Kidney glomerular epithelial cell (primary cell): ENCODE measurements at regions not wholly inside any gene's neighbourhood (a gene's known extent, or its start where the extent isn't known, plus 50 kb on each side); places are given as distances from the start of the nearest gene placed in this dataset.
"Not testable (repeated sequence)": the region's sequence is repeated elsewhere in the genome, so short reads cannot be mapped to it uniquely, and the experiment has no call there.

Experiments used
- DNase-seq: peaks from one replicate; lab custom pipeline; 2025; lab: John Stamatoyannopoulos, UW

DNA sequence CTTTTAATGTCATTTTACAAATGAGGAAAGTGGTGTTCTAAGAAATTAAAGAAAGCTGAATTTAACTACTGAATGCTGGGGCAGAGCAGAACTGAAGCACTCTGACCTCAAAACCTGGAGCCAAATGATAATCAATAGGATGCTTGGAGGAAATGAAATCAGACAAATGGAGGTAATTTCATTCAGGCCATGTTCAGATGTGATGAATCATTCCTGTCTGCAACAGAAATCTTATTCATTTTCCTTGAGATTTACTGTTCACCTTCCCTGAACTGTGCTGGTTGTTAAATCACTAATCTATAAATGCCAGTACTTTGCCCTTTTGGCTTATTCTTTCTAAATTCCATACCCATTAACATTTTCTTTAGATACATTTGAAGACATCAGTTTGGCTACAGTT, 85.6 kb upstream of the SNX7 start:
- DNase-seq = no peak

DNA sequence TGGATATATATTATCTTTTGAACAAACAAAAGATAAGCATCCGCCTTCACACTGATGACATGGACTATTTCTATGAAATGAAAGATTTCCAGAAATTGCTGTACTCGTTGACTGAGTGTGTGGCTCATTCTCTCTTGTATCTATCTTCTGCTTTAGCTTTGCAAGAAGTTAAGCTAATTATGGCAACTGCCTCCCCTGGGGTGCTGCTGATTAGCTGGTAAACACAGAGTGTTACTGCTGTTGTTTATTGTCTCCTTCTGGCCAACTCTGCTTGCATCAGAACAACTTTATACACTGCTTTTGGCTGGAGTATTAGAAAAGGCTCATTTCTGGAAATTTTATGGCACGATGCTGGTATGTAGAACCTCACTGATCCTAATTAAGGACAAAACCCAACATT, 95.6 kb upstream of the SNX7 start:
- no peak for DNase-seq

DNA sequence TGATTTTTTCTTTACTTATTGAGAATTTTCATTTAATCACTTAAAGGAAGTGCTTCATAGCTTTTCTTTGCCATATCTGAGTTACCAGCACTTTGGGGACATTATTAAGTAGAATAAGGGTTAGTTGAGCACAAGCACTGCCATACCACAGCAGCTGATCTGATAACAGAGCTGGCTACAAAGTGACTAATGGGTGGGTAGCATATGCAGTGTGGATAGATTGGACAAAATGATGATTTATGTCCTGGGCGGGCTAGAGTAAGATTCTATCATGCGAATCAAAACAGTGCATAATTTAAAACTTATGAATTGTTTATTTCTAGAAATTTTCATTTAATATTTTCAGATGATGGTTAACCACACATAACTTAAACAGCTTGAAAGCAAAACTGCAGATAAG, 102.2 kb upstream of the SNX7 start:
- no peak for DNase-seq

DNA sequence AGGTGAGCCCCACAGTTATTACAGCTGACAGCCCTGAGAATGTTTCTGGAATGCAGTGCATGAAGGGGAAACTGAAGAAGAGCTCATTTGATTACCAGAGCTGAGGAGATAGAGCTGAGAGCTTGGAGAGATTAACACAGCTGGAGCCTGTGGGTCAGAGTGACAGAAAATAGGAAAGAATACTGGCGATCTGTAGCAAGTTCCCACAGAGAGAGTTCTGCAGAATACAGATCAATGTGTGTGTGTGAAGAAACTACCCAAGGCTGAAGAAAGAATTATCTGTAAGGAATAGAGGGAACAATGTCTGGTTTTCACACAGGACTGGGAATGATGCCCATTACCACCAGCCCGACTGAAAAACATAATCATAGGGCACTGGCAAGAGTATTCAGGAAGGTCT, 103.6 kb upstream of the SNX7 start:
- no peak for DNase-seq

DNA sequence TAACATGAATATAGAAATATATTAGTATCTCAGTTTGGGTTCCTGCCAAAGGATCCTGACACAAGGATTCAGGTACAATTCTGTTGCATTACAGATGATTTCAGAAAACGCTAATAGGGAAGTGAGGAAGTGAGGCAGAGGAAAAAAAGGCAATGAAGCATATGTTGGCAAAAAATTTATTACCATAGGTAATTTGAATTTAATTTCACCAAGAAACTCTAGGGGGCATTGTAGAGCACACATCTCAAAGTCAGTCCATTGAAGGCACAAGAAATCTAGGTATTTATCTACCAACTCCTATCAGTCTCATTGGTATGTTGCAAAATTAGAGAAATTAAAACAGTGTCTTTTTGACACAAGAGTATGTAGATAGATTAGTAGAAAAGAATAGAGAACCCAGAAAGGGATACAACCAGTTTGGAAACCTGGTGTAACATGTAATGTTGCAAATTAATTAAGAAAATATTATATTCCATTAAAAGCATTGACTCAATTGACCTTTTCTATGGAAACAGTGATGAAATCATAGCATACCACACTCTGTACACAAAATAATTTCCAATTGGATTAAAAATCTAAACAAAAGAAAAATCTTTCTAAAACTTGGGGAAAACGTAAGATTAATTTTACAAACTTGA, 104.9 kb upstream of the SNX7 start:
- peak; percentile 47 for DNase-seq

DNA sequence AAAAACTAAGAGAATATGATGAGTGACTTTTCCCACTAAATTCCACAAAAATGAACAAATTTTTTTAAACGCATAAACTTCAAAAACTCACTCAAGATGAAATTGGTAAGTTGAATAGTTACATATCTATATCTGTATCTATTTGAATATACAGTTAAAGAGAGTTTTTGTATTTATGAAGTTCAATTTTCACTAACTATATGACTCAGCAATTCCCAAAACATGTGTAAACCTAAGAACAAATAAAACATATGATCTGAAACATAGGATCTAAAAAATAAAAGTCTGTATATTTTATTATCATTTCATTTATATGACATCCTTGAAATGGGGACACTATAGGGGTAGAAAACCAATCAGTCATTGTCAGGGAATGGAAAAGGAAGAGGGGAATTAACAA, 105.7 kb upstream of the SNX7 start:
- DNase-seq = no peak

DNA sequence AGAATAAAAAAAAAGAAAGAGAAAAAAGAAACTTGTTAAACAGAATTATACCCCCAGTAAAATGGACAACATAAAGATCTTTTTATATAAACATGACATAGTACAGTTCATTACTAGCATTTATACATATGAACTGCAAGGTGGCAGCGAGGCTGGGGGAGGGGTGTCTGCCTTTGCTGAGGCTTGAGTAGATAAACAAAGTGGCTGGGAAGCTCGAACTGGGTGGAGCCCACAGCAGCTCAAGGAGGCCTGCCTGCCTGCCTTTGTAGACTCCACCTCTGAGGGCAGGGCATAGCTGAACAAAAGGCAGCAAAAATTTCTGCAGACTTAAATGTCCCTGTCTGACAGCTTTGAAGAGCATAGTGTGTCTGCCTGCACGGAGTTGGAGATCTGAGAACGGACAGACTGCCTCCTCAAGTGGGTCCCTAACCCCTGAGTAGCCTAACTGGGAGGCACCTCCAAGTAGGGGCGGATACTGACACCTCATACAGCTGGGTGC, 108.9 kb upstream of the SNX7 start:
- not testable (repeated sequence) for DNase-seq

DNA sequence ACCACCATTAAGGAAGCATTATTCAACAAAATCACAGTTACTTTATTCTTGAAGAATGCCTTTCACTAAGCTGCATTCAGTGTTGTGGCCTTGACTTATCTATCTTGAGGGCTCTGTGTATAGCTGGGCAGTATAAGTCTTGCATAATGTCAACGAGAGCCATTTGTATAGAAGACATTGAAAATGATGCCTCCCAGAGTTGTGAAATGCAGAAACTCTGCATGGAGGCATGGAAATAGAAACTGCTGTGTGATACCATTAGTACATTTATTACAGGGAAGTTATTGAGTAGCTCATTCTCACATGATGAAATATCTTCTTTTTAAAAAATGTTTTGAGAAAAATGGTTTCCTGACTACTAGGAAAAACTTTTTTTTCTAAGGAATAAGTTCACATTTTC, 111.4 kb upstream of the SNX7 start:
- no peak for DNase-seq

DNA sequence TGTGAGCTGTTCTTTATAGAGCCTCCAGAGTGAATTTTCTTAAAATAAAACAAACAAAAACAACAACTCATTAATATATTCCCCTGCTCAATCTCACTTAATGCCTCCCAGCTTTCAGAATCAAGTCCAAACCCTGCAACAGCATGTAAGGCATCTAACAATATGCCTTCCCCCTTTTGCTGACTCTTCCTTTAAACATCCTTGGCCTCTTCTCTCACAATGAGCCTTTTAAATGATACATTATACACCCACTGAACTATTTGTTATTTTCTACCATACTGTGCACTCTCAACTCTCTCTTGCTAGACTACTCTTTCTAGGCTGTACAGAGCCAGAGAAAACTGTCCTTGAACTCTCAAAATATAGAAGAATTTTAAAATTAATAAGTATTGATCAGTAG, 115.2 kb upstream of the SNX7 start:
- no peak for DNase-seq

DNA sequence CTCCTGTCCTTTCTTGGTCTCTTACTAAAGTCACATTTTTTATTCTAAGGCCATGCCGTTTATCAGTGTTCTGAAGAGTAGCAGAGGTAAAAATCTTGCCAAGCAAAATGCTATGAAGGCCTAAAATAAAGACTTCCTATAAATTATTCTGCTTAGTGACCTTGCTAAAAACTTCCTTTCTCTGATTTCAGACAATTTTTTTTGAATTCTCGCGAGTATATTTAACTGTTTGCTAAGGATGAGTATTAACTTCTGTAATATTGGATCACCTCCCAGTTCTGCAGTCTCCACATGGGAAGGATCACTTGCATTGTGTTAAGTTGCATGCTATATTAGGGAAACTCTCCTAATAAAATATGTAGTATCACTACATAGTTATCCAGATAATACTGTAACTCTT, 123.4 kb upstream of the SNX7 start:
- no peak for DNase-seq

DNA sequence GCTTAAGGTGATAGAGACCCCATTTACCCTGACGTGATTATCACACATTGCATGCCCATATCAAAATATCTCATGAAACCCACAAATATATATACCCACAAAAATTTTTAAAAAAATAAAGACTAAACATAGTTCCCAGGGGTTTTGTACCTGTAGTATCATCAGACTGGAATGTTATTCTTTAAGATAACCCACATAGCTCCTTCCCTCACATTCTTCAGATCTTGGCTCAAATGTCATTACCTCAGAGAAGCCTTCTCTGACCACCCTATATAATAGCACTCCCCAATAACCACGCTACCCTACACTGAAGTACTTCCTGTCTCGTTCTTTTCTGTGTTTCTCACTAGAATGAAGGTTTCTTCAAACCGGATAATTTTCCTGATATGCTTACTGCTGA, 138.3 kb upstream of the SNX7 start:
- DNase-seq = no peak

DNA sequence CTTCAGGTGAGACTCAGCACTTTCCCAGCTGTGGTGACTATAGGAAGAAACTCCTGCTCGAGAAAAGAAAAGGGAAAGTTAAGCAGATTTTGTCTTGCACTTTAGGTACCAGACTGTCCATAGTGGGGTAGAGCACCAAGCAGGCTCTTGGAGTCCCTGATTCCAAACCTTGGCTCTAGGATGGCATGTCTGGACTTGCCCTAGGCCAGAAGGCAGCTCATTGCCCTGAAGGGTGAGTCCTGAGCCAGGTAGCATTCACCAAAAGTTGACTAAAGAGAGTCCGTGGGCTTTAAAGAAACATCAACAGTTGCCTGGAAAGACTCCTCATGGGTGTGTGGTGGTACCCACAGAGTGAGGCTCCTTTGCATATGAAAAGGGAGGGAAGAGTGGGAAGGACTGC, 145.2 kb upstream of the SNX7 start:
- DNase-seq = no peak

DNA sequence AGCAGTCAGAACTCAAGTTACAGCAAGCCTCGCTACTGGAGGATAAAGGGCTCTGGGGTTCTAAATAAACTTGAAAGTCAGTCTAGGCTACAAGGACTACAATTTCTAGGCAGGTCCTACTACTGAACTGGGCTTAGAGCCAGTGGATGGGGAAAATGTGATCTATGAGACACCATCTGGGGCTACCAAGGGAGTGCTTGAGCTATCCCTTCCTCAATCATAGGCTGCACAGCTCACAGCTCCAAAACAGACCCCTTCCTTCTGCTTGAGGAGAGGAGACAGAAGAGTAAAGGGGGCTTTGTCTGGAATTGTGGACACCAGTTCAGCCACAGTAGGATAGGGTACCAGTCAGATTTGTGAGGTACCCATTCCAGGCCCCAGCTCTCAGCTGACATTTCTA, 145.8 kb upstream of the SNX7 start:
- no peak for DNase-seq

DNA sequence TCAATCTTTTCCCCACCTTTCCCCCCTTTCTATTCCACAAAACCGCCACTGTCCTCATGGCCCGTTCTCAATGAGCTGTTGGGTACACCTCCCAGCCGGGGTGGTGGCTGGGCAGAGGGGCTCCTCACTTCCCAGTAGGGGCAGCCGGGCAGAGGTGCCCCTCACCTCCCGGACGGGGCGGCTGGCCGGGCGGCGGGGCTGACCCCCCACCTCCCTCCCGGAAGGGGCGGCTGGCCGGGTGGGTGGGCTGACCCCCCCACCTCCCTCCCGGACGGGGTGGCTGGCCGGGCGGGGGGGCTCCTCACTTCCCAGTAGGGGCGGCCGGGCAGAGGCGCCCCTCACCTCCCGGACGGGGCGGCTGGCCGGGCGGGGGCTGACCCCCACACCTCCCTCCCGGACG, 149.3 kb upstream of the SNX7 start:
- not testable (repeated sequence) for DNase-seq

DNA sequence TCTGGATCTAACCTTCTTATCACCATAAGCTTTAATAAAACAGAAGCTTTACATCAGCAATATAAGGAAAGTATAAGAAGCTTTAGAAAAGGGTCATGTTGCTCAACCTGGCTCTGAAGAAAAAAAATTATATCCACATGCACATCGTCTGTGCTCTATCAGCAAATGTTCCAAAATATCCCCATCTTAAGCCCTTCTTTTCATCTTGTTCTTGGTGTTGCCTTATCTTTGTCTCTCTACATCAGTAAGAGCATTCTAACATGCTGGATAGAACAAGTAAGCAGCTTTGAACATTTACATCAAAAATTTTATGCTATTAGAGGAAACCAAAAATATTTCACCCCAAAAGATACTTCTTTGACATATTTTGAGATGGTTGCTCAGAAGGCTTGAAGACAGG, 157.8 kb upstream of the SNX7 start:
- no peak for DNase-seq

DNA sequence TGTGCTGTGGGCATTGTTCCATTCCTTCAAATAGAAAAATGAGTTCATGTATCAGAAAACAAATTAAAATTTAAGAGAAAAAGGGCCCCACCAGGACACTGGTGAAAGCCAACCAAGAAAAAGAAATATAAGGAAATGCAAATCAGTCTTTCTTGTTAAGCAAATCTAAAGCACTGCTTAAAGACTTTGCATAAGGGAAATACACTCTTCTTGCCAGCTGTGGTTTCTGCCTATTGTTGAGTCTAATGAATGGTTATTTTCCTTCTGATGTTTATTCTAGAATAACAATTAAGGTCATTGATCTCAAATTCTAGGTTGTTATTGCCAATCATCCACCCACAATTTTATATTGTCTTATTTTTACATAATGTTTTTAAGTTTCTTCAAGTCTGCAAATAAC, 158.6 kb upstream of the SNX7 start:
- DNase-seq = no peak

DNA sequence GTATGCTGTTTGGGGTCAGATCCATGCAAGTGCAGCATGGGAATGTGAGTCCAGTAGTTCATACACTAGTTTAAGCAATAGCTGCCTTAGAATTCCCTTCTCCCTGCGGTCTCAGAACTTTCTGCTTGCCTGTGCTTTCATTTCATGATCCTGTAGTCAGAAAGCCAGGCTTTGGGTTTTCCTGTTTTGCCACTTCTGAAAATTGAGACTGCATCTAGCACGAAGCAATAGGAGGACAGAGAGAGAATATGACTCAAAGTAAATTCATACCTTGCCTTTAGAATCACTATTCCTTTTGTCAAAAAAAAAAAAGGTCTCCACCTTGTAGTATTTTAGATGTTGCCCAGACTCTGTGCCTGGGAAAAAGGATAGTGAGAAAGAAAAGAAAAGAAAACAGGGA, 161.2 kb upstream of the SNX7 start:
- DNase-seq = no peak

DNA sequence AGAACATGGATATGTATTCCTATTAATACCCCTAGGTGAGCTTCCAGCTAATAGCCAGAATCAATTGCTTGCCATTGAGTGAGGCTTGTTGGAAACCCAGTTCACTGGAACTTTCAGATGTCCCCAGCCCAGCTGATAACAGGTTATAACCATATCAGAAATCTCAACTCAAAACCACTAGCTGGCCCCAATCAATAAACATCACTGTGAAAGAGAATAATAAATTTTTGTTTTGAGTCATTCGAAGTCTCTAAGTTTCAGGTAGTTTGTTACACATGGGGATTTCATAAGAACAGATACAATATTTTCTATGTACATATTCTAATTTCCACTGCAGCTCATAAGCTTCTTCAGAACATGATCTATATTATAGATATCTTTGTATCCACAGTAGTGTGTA, 162.9 kb upstream of the SNX7 start:
- DNase-seq = no peak

DNA sequence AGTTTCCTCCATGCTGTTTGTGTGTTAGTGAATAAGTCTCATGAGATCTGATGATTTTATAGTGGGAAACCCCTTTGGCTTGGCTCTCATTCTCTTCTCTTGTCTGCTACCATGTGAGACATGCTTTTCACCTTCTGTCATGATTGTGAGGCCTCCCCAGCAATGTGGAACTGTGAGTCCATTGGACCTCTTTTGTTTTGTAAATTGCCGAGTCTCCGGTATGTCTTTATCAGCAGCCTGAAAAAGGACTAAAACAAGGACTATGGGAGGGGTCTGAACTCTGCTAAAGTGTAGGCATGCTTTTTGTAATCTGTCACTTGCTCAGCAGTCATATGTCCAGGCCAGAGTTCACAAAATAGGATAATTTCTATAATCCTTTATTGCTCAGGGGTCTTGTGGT, 164.0 kb upstream of the SNX7 start:
- no peak for DNase-seq

DNA sequence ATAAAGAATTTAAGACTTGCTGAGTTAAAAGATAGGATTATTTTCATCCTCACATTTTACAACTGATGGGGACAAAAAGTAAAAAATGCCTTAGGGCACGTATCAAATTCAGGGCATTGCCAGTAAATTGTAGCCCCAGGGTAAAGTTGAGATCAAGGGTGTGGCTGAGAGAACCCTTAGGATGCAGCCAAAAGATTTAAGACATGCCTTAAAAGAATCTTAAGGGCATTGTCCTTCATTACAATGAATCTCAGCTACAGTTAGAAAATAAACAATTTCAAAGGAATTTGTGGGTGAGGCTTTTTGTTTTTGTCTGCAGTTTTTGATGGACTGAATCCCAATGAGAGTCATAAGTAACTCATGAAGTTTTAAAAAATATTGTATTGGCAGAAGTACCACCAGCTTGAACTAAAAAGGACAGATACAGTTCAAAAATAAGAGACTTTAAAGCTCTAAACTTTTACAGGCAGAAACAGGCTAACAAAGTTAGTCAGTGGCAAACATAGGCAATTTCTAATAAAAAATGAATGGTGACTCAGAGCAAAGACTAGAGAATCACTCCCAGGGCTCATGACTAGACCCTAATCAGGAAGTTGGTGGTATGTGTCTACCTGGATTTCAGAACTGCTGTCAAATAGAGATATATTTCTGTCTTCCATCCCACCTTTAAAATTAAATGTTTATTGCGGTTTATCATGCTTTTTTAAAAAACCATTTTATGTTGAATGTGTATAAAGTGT, 165.1 kb upstream of the SNX7 start:
- DNase-seq = no peak

DNA sequence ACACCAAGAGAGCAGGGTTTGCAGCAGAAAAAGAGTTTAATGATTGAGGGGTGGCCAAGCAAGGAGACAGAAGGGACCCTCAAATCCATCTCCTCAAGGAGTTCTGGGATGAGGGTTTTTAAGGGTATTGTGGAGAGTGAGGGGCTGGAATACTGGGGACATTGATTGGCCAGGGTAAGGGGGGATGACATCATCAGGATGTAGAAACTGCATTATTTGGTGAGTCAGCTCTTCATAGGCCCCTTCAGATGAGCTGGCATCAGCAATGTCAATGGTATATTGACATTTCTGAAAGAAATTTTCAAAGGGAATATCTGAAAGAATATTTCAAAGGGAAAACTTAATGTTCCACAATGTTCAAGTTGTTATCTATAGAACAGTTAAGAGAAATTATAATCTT, 168.1 kb upstream of the SNX7 start:
- DNase-seq = no peak

DNA sequence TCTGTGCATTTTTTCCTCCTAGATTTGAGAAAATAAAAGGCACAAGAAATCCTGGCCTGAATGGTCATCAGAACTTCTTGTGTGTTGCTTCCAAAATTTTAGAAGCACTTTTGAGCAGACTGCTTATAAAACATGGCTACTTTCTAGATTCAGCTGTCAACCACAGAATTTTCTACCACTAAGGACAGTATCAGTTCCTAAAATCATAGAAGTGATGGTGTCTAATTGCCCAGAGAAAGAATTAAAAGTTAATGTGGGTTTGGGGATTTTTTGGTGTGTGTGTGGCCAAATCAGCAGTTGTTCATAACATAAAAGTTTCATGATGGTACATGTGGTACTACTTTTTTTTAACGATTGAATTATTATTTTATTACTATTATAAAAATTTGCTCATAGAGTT, 171.4 kb upstream of the SNX7 start:
- no peak for DNase-seq

DNA sequence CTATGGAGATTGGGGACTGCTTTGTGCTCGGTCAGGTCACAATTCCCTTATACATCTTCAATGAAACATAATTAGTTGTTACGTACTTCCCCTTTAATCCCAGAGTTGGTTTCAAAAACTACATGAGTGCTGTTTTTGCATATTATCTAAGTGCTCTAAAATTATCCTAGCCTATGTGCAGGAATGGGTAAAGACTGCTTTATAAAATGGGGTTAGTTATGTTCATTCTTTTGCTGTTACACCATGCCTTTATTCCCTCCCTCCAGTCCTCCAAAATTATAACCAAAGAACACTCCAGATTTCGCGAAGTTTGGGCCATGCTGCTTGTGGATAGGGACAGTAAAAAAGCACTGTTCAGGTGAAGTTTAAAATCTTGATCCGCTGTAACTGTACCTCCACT, 173.9 kb upstream of the SNX7 start:
- no peak for DNase-seq

DNA sequence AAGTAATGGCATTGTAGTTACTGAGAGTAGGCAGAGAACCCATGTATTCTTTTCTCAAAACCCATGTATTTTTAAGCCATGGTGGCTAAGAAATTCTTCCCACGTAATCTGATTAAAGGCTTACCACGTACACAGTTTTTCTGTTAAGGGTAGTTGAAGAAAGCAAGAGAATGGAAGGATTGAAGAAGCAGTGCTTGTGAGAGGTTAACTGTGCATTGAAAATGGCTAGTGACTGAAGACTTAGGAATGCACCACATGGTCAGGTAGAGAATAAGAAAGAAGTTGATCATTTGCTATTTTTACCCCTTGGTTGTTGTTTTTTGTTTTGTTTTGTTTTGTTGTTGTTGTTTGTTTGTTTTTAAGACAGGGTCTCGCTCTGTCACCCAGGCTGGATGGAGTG, 178.9 kb upstream of the SNX7 start:
- no peak for DNase-seq
